ENCODE measurements at regions not wholly inside any gene's neighbourhood (a gene's known extent, or its start where the extent isn't known, plus 50 kb on each side); places are given as distances from the start of the nearest gene placed in this dataset.
"Not testable (repeated sequence)": the region's sequence is repeated elsewhere in the genome, so short reads cannot be mapped to it uniquely, and the experiment has no call there.

DNA sequence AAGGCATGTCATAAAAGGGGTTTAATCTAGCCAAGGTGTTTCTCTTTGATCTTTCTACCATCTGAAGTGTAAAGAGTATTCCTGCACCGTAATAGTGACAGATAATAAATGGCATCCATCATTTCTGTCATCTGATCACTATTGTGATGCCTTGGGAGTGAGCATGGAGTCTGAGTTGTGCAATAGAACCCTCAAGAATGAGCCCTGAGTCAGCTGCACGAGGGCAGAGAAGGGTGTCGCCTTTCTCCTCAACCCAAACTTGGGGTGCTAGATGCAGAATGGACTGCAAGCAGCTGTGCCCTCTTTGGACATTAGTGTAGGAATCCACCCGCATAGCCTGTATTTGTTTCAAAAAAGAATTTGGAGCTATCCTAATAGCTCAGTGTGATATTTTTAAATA is 115.2 kb downstream of the ZNF37A start:
- no peaks in the 10 kb centered on the region for H3K4me1 ChIP-seq
- in situ Hi-C loops (cut with MboI; ENCODE audit: low pct_ligation_motif_present in 1 of 4, low pct_unique_long_range_greater_than_20kb in 1 of 4, low sequenced_read_pairs in 3 of 4) = no loop called here
- H3K9me3 ChIP-seq = no peaks in the 10 kb centered on the region
- 68 to 86% methylated on average over 1 to 4 of the region's 4 CpGs for WGBS, 2 donors (ENCODE audit: low coverage in 1 of 2)
- no peaks in the 10 kb centered on the region for H3K27me3 ChIP-seq
- DNase-seq = no peak
- H3K27ac ChIP-seq = no peak overlapping the region
- TF ChIP-seq POLR2A (IDR thresholded peaks at IDR 0.05) (no peak), EP300 (IDR thresholded peaks at IDR 0.05; ENCODE audit: low read depth) (no peak), POLR2AphosphoS5 (IDR thresholded peaks at IDR 0.05) (no peak)
- TF ChIP-seq, protein P1, sequence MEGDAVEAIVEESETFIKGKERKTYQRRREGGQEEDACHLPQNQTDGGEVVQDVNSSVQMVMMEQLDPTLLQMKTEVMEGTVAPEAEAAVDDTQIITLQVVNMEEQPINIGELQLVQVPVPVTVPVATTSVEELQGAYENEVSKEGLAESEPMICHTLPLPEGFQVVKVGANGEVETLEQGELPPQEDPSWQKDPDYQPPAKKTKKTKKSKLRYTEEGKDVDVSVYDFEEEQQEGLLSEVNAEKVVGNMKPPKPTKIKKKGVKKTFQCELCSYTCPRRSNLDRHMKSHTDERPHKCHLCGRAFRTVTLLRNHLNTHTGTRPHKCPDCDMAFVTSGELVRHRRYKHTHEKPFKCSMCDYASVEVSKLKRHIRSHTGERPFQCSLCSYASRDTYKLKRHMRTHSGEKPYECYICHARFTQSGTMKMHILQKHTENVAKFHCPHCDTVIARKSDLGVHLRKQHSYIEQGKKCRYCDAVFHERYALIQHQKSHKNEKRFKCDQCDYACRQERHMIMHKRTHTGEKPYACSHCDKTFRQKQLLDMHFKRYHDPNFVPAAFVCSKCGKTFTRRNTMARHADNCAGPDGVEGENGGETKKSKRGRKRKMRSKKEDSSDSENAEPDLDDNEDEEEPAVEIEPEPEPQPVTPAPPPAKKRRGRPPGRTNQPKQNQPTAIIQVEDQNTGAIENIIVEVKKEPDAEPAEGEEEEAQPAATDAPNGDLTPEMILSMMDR (IDR thresholded peaks at IDR 0.05) = no peak
- no peak overlapping the region for H3K4me3 ChIP-seq
- intact Hi-C loops (cut with DNase I; ENCODE audit: low total_unique reads) = no loop called here
- H3K36me3 ChIP-seq = no peaks in the 10 kb centered on the region

DNA sequence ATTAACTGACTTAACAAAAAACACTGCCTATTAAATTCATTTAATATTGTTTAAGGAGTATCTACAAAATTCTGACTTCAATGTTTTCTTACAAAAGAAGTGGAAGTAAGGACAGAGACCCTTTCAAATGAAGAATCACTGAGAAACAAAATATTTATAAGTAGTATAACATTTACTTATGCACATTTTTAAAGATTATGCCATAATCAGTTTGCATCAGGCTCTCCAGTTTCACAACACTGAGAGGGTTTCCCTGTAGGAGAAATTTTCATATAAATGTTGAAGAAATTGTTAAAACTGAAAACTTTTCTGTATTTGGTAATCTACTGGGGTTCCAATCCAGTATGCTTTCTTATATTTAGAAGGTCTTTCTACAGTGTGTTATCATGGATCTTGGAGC is 115.6 kb downstream of the ZNF37A start:
- intact Hi-C loops (cut with DNase I; ENCODE audit: low total_unique reads); H3K9me3 ChIP-seq; H3K27ac ChIP-seq; DNase-seq; H3K36me3 ChIP-seq; H3K4me1 ChIP-seq; H3K4me3 ChIP-seq; H3K27me3 ChIP-seq; in situ Hi-C loops (cut with MboI; ENCODE audit: low pct_ligation_motif_present in 1 of 4, low pct_unique_long_range_greater_than_20kb in 1 of 4, low sequenced_read_pairs in 3 of 4): not testable (repeated sequence)

DNA sequence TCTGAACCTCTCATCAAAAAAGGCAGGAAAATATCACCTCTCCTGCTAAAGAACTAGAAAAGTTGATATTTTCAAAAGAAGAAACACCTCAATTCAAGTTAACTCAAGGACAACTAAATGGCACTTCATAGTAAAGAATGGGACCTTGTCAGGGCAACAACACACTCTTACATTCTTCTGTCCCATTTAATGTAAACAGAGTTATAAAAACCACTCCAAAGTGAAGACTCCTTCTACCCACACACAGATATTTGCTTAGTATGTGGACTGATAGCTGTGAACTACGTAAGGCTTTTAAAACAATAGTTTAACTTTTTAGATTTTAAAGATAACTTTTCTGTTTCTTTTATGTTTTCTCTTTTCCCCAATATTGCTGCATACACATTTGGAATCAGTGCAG is 118.3 kb downstream of the ZNF37A start:
- Histone ChIP-seq H3K36me3 (no peaks in the 10 kb centered on the region), H3K4me3 (no peak overlapping the region), H3K4me1 (no peaks in the 10 kb centered on the region), H3K27ac (no peak overlapping the region), H3K27me3 (no peaks in the 10 kb centered on the region), H3K9me3 (no peaks in the 10 kb centered on the region)
- WGBS, 2 donors (ENCODE audit: low coverage in 1 of 2) = 73 to 80% methylated on average over 1 of the region's 1 CpG
- TF ChIP-seq, protein P1 (IDR thresholded peaks at IDR 0.05) = no peak
- no peak for TF ChIP-seq EP300 (IDR thresholded peaks at IDR 0.05; ENCODE audit: low read depth)
- no peak for TF ChIP-seq POLR2A (IDR thresholded peaks at IDR 0.05)
- no peak for TF ChIP-seq POLR2AphosphoS5 (IDR thresholded peaks at IDR 0.05)
- intact Hi-C loops (cut with DNase I; ENCODE audit: low total_unique reads) (no loop called here), in situ Hi-C loops (cut with MboI; ENCODE audit: low pct_ligation_motif_present in 1 of 4, low pct_unique_long_range_greater_than_20kb in 1 of 4, low sequenced_read_pairs in 3 of 4) (no loop called here)
- no peak for DNase-seq

DNA sequence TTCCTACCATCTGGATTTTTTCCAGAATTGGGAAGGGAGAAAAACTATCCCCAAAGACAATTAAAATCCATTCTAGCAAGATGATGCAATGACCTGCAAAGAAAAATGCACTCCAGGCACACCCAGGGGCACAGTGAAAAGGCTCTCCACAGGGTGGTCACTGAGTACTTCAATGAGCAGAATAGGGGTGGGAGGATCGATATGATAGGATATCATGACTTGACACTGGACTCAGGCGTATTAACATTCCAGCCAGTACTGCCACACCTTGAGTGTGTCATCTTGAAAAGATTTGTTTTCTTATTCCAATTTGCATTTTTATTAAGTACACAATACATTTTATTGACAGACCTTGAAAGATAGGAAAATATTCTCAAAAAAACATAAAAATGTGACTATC is 132.2 kb downstream of the ZNF37A start:
- WGBS, 2 donors (ENCODE audit: low coverage in 1 of 2) = 74 to 80% methylated on average over 2 of the region's 2 CpGs
- intact Hi-C loops (cut with DNase I; ENCODE audit: low total_unique reads) = no loop called here
- Histone ChIP-seq H3K27ac (no peak overlapping the region), H3K4me1 (no peaks in the 10 kb centered on the region), H3K4me3 (no peak overlapping the region), H3K9me3 (peaks cover 4% of the 10 kb centered on the region in 2 donors), H3K27me3 (no peaks in the 10 kb centered on the region), H3K36me3 (no peaks in the 10 kb centered on the region)
- in situ Hi-C loops (cut with MboI; ENCODE audit: low pct_ligation_motif_present in 1 of 4, low pct_unique_long_range_greater_than_20kb in 1 of 4, low sequenced_read_pairs in 3 of 4) = no loop called here
- DNase-seq = no peak
- TF ChIP-seq POLR2AphosphoS5 (IDR thresholded peaks at IDR 0.05) (no peak), EP300 (IDR thresholded peaks at IDR 0.05; ENCODE audit: low read depth) (no peak), POLR2A (IDR thresholded peaks at IDR 0.05) (no peak)
- TF ChIP-seq, protein P1 (IDR thresholded peaks at IDR 0.05) = no peak

DNA sequence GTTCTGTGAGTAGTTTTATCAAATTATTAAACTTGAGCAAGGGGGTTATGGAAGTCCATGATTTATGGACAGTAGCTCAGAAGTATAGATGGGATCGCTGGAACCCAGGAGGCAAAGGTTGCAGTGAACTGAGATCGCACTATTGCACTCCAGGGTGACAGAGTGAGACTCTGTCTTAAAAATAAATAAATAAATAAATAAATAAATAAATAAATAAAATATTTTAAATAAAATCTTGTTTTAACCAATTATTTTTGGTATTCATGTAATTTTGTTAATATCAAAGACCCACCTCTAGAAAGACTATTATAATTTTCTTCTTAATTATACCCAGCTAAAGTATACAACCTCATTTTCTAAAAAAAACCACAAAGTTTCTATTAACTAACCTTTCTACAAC is 134.3 kb downstream of the ZNF37A start:
- H3K27me3 ChIP-seq = no peaks in the 10 kb centered on the region
- peaks cover 4% of the 10 kb centered on the region in 2 donors for H3K9me3 ChIP-seq
- no peak overlapping the region for H3K27ac ChIP-seq
- no peaks in the 10 kb centered on the region for H3K4me1 ChIP-seq
- in situ Hi-C loops (cut with MboI; ENCODE audit: low pct_ligation_motif_present in 1 of 4, low pct_unique_long_range_greater_than_20kb in 1 of 4, low sequenced_read_pairs in 3 of 4) (no loop called here), intact Hi-C loops (cut with DNase I; ENCODE audit: low total_unique reads) (no loop called here)
- no peak for DNase-seq
- H3K4me3 ChIP-seq = no peak overlapping the region
- WGBS, 2 donors (ENCODE audit: low coverage in 1 of 2) = 87 to 91% methylated on average over 2 of the region's 2 CpGs
- no peaks in the 10 kb centered on the region for H3K36me3 ChIP-seq
- no peak for TF ChIP-seq POLR2AphosphoS5 (IDR thresholded peaks at IDR 0.05)
- TF ChIP-seq EP300 (IDR thresholded peaks at IDR 0.05; ENCODE audit: low read depth) = no peak

DNA sequence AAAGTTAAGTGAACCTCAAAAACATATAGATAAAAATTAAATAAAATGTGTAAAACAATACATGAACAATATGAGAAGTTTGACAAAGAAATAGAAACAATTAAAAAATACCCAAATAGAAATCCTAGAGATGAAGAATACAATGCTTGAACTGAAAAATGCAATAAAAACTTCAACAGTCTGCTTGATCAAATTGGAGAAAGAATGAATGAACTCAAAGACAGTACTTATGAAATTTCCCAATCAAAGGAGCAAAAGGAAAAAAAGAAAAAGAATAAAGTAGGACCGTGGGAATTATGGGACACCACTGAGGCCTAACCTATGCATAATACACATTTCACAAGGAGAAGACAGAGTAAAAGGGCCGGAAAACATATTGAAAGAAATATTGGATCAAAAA is 144.3 kb downstream of the ZNF37A start:
- H3K9me3 ChIP-seq; intact Hi-C loops (cut with DNase I; ENCODE audit: low total_unique reads); H3K27ac ChIP-seq; DNase-seq; H3K4me1 ChIP-seq; H3K27me3 ChIP-seq; H3K4me3 ChIP-seq; H3K36me3 ChIP-seq; in situ Hi-C loops (cut with MboI; ENCODE audit: low pct_ligation_motif_present in 1 of 4, low pct_unique_long_range_greater_than_20kb in 1 of 4, low sequenced_read_pairs in 3 of 4): not testable (repeated sequence)
- 69 to 84% methylated on average over 2 of the region's 2 CpGs for WGBS, 2 donors (ENCODE audit: low coverage in 1 of 2)

DNA sequence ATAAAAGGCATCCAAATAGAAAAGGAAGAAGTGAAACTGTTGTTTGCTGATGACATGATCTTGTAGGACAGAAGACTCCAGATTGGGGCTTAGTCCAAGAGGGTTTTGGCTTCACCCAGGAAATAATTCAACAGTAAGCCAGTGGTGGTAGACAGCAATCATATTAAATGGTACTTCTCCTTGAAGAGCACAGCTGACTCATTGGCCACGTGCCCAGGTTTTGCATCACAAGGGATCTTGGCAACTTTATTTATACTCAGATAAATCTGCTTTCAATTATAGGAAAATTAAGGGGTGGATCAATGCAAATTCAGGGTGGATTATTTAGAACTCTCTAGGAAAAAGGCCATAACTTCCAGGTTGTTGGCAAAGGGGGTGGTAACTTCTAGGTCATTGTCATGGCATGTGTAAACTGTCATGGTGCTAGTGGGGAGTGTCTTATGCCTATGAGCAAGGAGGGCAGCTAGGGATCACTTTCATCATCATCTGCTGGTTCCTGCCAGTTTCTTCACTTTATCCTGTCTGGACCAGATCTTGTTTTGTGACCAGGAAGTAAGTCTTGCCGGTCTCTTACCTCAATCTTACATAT is 148.0 kb downstream of the ZNF37A start:
- H3K4me1 ChIP-seq; H3K4me3 ChIP-seq; DNase-seq; intact Hi-C loops (cut with DNase I; ENCODE audit: low total_unique reads); H3K36me3 ChIP-seq; H3K9me3 ChIP-seq; in situ Hi-C loops (cut with MboI; ENCODE audit: low pct_ligation_motif_present in 1 of 4, low pct_unique_long_range_greater_than_20kb in 1 of 4, low sequenced_read_pairs in 3 of 4); H3K27me3 ChIP-seq; H3K27ac ChIP-seq: not testable (repeated sequence)
- WGBS, 2 donors (ENCODE audit: low coverage in 1 of 2) = 37 to 83% methylated on average over 1 to 2 of the region's 2 CpGs

DNA sequence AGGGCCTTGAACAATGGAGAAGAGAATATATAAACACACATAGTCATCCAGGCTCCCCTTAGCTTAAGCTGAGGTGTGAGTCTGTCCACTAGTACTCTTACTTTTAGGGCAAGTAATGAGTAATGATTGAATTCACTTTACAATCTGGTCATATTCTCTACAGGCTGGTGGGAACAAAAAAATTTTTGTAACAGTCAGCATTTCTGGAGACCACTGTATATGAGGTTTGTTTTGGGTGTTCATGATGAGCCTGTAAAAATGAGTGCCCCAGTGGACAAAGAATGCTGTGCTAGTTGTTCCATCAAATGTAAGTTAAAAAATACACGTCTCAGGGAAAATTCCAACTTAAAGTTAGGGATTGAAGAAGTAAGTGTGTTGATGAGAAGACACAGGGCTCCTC is 154.0 kb downstream of the ZNF37A start:
- H3K4me3 ChIP-seq; intact Hi-C loops (cut with DNase I; ENCODE audit: low total_unique reads); in situ Hi-C loops (cut with MboI; ENCODE audit: low pct_ligation_motif_present in 1 of 4, low pct_unique_long_range_greater_than_20kb in 1 of 4, low sequenced_read_pairs in 3 of 4); H3K27me3 ChIP-seq; H3K36me3 ChIP-seq; DNase-seq; H3K27ac ChIP-seq; H3K4me1 ChIP-seq; H3K9me3 ChIP-seq: not testable (repeated sequence)
- WGBS, 2 donors (ENCODE audit: low coverage in 1 of 2) = 39% methylated on average over 1 of the region's 1 CpG; no CpG with 5 or more reads in 1 of the 2 donors
